ENCODE measurements at regions not wholly inside any gene's neighbourhood (a gene's known extent, or its start where the extent isn't known, plus 50 kb on each side); places are given as distances from the start of the nearest gene placed in this dataset.

GRCh38 chr6:126419901-126420300 is 80.0 kb downstream of the CENPW start:
- DNase-seq (ENCODE audit: low read depth in 2 of 2) = no peak

GRCh38 chr6:126422912-126423311 is 83.0 kb downstream of the CENPW start:
- no peak for DNase-seq (ENCODE audit: low read depth in 2 of 2)

- no peak for DNase-seq (ENCODE audit: low read depth in 2 of 2)
Observed at GRCh38 chr6:126427713-126428112, 87.8 kb downstream of the CENPW start.

GRCh38 chr6:126429866-126430265 is 90.0 kb downstream of the CENPW start:
- DNase-seq (ENCODE audit: low read depth in 2 of 2) = no peak

GRCh38 chr6:126432564-126432963 is 92.6 kb downstream of the CENPW start:
- no peak for DNase-seq (ENCODE audit: low read depth in 2 of 2)

- DNase-seq (ENCODE audit: low read depth in 2 of 2) = no peak
Observed at GRCh38 chr6:126433927-126434326, 94.0 kb downstream of the CENPW start.

GRCh38 chr6:126437205-126437604 is 97.3 kb downstream of the CENPW start:
- no peak for DNase-seq (ENCODE audit: low read depth in 2 of 2)

- DNase-seq (ENCODE audit: low read depth in 2 of 2) = no peak
Observed at GRCh38 chr6:126439040-126439439, 99.1 kb downstream of the CENPW start.

- DNase-seq (ENCODE audit: low read depth in 2 of 2) = no peak
Observed at GRCh38 chr6:126440923-126441322, 101.0 kb downstream of the CENPW start.

- DNase-seq (ENCODE audit: low read depth in 2 of 2) = no peak
Observed at GRCh38 chr6:126444659-126445273, 104.9 kb downstream of the CENPW start.

GRCh38 chr6:126446248-126446647 is 106.3 kb downstream of the CENPW start:
- no peak for DNase-seq (ENCODE audit: low read depth in 2 of 2)

- no peak for DNase-seq (ENCODE audit: low read depth in 2 of 2)
Observed at GRCh38 chr6:126447367-126447766, 107.5 kb downstream of the CENPW start.

- no peak for DNase-seq (ENCODE audit: low read depth in 2 of 2)
Observed at GRCh38 chr6:126461045-126461444, 121.1 kb downstream of the CENPW start.

GRCh38 chr6:126464245-126464644 is 124.3 kb downstream of the CENPW start:
- no peak for DNase-seq (ENCODE audit: low read depth in 2 of 2)

GRCh38 chr6:126475449-126475848 is 135.5 kb downstream of the CENPW start:
- no peak for DNase-seq (ENCODE audit: low read depth in 2 of 2)

GRCh38 chr6:126477678-126478077 is 137.8 kb downstream of the CENPW start:
- DNase-seq (ENCODE audit: low read depth in 2 of 2) = no peak

- DNase-seq (ENCODE audit: low read depth in 2 of 2) = no peak
Observed at GRCh38 chr6:126480268-126480667, 140.4 kb downstream of the CENPW start.

GRCh38 chr6:126481319-126481718 is 141.4 kb downstream of the CENPW start:
- no peak for DNase-seq (ENCODE audit: low read depth in 2 of 2)

- DNase-seq (ENCODE audit: low read depth in 2 of 2) = no peak
Observed at GRCh38 chr6:126504792-126505191, 164.9 kb downstream of the CENPW start.

- DNase-seq (ENCODE audit: low read depth in 2 of 2) = no peak
Observed at GRCh38 chr6:126513198-126513597, 173.3 kb downstream of the CENPW start.

- no peak for DNase-seq (ENCODE audit: low read depth in 2 of 2)
Observed at GRCh38 chr6:126516411-126516810, 176.5 kb downstream of the CENPW start.

GRCh38 chr6:126524811-126525326 is 185.0 kb downstream of the CENPW start:
- DNase-seq (ENCODE audit: low read depth in 2 of 2) = no peak

GRCh38 chr6:126526547-126526946 is 186.6 kb downstream of the CENPW start:
- DNase-seq (ENCODE audit: low read depth in 2 of 2) = no peak

Measured in lung microvascular endothelial cell (primary cell).